GM12878 (cell line): ENCODE measurements at regions not wholly inside any gene's neighbourhood (a gene's known extent, or its start where the extent isn't known, plus 50 kb on each side); places are given as distances from the start of the nearest gene placed in this dataset.

Source experiments
- ATAC-seq: fragments of 200-7000 bp; cut with Tn5 transposase; 3 replicates; pipeline ENCODE4 v1.9.1; 2020; ENCODE audit warnings: mild to moderate bottlenecking, moderate library complexity
- BruUV-seq: library from RNA; stranded (reverse); fragments of 400-500 nt; replicated peaks from 2 replicates; lab custom pipeline; 2021; lab: Mats Ljungman, UMichigan
- CTCF ChIA-PET: fragments of 300-600 bp; sonication (Branson Sonifier 250); formaldehyde crosslinking; extraction: SDS; loops from one replicate; lab custom pipeline; 2021; ENCODE audit warnings: inconsistent platforms; lab: Yijun Ruan, JAX
- POLR2A ChIA-PET: fragments of 350-600 bp; formaldehyde crosslinking; extraction: SDS; loops from one replicate; lab custom pipeline; 2021; ENCODE audit warnings: inconsistent platforms; lab: Charles Lee
- RAD21 ChIA-PET: fragments of 300-600 bp; sonication (Branson Sonifier 250); formaldehyde crosslinking; loops from one replicate; lab custom pipeline; 2023; ENCODE audit warnings: antibody characterized with exemption; ENCODE audit not compliant: unreplicated experiment; lab: Charles Lee
- SMC1A ChIA-PET: fragments of 300-600 bp; sonication (Branson Sonifier 250); formaldehyde crosslinking; loops from one replicate; lab custom pipeline; 2023; ENCODE audit not compliant: unreplicated experiment, uncharacterized antibody; lab: Charles Lee
- DNase-seq: peaks from one replicate; pipeline ENCODE4 v3.0.0-alpha.2; 2011; ENCODE audit warnings: low read depth, low spot score
- FAIRE-seq: peaks from 3 replicates; lab custom pipeline; 2011; peaks lifted over from hg19 to GRCh38; lab: Jason Lieb, UNC
- H2AFZ ChIP-seq: 2 replicates; pipeline ENCODE4 v1.6.0; 2011; ENCODE audit warnings: low read depth, low read length, control low read depth; ENCODE audit not compliant: control insufficient read depth
- H3K27ac ChIP-seq: 2 replicates; pipeline ENCODE4 v1.5.1; 2011; ENCODE audit warnings: control low read depth; ENCODE audit not compliant: control insufficient read depth, insufficient read depth
- H3K27me3 ChIP-seq, 2 experiments: replicated peaks in 1 of 2; 2 replicates each; pipeline versions ENCODE4 v1.6.0 to v1.6.1; 2011; ENCODE audit warnings: low read length in 1 of 2; ENCODE audit not compliant: control insufficient read depth in 2 of 2, insufficient read depth in 2 of 2
- H3K36me3 ChIP-seq, 2 experiments: 2 replicates each; pipeline ENCODE4 v1.5.1; 2011; ENCODE audit warnings: low read length in 1 of 2; ENCODE audit not compliant: control insufficient read depth in 2 of 2, insufficient read depth in 2 of 2
- H3K4me1 ChIP-seq: 2 replicates; pipeline ENCODE4 v1.6.1; 2011; ENCODE audit warnings: mild to moderate bottlenecking, low read length, moderate library complexity, mixed read lengths; ENCODE audit not compliant: control insufficient read depth, insufficient read depth
- H3K4me2 ChIP-seq: 2 replicates; pipeline ENCODE4 v1.6.0; 2011; ENCODE audit warnings: control low read depth; ENCODE audit not compliant: control insufficient read depth, insufficient read depth
- H3K4me3 ChIP-seq: fragments of 200-600 bp; sonication (generic); 2 replicates; pipeline ENCODE4 v1.5.1; 2016
- H3K79me2 ChIP-seq: 2 replicates; pipeline ENCODE4 v1.6.0; 2011; ENCODE audit warnings: low read length; ENCODE audit not compliant: control insufficient read depth, insufficient read depth
- H3K9ac ChIP-seq: 2 replicates; pipeline ENCODE4 v1.8.0; 2011; ENCODE audit warnings: low read length, control low read depth, mixed read lengths; ENCODE audit not compliant: control insufficient read depth, insufficient read depth
- H3K9me3 ChIP-seq: replicated peaks from 3 replicates; pipeline ENCODE4 v1.5.1; 2011; ENCODE audit warnings: mild to moderate bottlenecking, low read length; ENCODE audit not compliant: control insufficient read depth, insufficient read depth
- H4K20me1 ChIP-seq: 2 replicates; pipeline ENCODE4 v1.6.0; 2011; ENCODE audit not compliant: control insufficient read depth, insufficient read depth
- ASH2L ChIP-seq: fragments of 300-600, 200-600 bp; sonication (generic); IDR thresholded peaks from 2 replicates; pipeline ENCODE4 v1.6.1; 2017; ENCODE audit warnings: low read depth, mild to moderate bottlenecking, borderline replicate concordance
- CHD1 ChIP-seq: IDR thresholded peaks from 2 replicates; pipeline ENCODE4 v1.6.1; 2012; ENCODE audit warnings: low read depth, low read length, improper control_type of control experiment
- MXI1 ChIP-seq: fragments of 150-350 bp; IDR thresholded peaks from 2 replicates; pipeline ENCODE4 v1.6.1; 2011; ENCODE audit warnings: low read depth, mild to moderate bottlenecking, inconsistent platforms, low read length, improper control_type of control experiment
- RAD21 ChIP-seq: IDR thresholded peaks from 2 replicates; pipeline ENCODE4 v1.6.1; 2011; ENCODE audit warnings: mild to moderate bottlenecking, low read depth, low read length, moderate library complexity; ENCODE audit not compliant: insufficient read depth
- SMARCA5 ChIP-seq: fragments of 450-650 bp; IDR thresholded peaks from 2 replicates; pipeline ENCODE4 v1.6.1; 2017; ENCODE audit warnings: mild to moderate bottlenecking
- STAT1 ChIP-seq: fragments of 450-650 bp; conservative IDR thresholded peaks from 2 replicates; pipeline ENCODE4 v1.6.1; 2014; ENCODE audit warnings: antibody characterized with exemption, mild to moderate bottlenecking
- SUPT20H ChIP-seq: IDR thresholded peaks from 2 replicates; pipeline ENCODE4 v1.6.1; 2011; ENCODE audit warnings: low read depth, mild to moderate bottlenecking, low read length, moderate library complexity, borderline replicate concordance; ENCODE audit not compliant: control insufficient read depth
- ZSCAN29 ChIP-seq: fragments of 450-650 bp; IDR thresholded peaks from 2 replicates; pipeline ENCODE4 v1.6.1; 2017; ENCODE audit warnings: mild to moderate bottlenecking, moderate library complexity
- WGBS: methylation state at CpG from one replicate; pipeline ENCODE4 v1.1.6; 2016; ENCODE audit warnings: low lambda C conversion rate; ENCODE audit not compliant: insufficient replicate concordance, insufficient coverage; ENCODE audit errors: missing lambda C conversion rate; 5-methylcytosine and 5-hydroxymethylcytosine counted together
- in situ Hi-C: fragments of 300-500 bp; cut with MboI; formaldehyde crosslinking; loops from 9 replicates; pipeline ENCODE4 v1.14.3; 2018; ENCODE audit warnings: mixed read lengths
- intact Hi-C: fragments of 100-400 bp; cut with micrococcal nuclease; formaldehyde crosslinking; loops from one replicate; pipeline ENCODE4 v1.14.2; 2022; ENCODE audit not compliant: unreplicated experiment
- TF ChIP-seq, protein P1 (sequence below), 3 experiments: IDR thresholded peaks in 2 of 3; conservative IDR thresholded peaks in 1 of 3; 2 replicates each; pipeline ENCODE4 v1.5.1; 2011; ENCODE audit warnings: low read depth in 3 of 3, low read length in 3 of 3, mild to moderate bottlenecking in 3 of 3, control low read depth in 2 of 3, moderate library complexity in 2 of 3, inconsistent platforms in 1 of 3, mixed read lengths in 1 of 3; ENCODE audit not compliant: control insufficient read depth in 2 of 3, insufficient read depth in 1 of 3; ENCODE audit errors: extremely low read depth in 1 of 3

DNA sequence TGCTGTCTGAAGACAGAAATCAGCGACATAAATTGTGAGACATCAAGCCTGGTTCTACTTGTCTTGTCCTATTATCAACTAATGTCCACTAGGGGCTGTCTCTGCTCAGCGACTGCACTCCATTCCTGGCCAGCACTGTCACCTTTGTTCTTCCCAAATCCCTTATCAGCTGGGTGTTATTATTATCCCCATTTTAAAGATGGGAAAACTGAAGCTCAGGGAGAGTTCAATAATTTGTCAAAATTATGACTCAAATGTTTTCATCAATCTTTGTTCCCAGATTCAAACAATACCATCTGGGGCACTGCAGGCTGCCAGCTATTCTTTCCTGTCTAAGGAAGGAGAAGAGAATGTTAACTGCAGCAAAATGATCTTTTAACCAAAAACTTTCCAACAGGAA lies 431.6 kb upstream of the NFE2L3 start:
- no peak overlapping the region for H2AFZ ChIP-seq
- ChIA-PET CTCF (interaction anchor here (1.6 to 1.7 kb wide), 2 partner anchors 128 to 131 kb away, joined by 6 read pairs; no protein-coding TSS in a partner anchor), RAD21 (no interaction called here), POLR2A (no interaction called here), SMC1A (interaction anchor here (0.9 to 1.0 kb wide), 2 partner anchors 12 to 129 kb away, joined by 3 read pairs; no protein-coding TSS in a partner anchor)
- WGBS: 37% methylated on average over 2 of the region's 2 CpGs
- DNase-seq: no peak
- H3K9ac ChIP-seq: no peak overlapping the region
- no peak overlapping the region for H3K27ac ChIP-seq
- H3K79me2 ChIP-seq: no peaks in the 10 kb centered on the region
- intact Hi-C loops: loop anchor here (5.0 kb wide), 1 partner anchor 132 kb away; no protein-coding TSS in a partner anchor
- ATAC-seq: peak; percentile 57
- in situ Hi-C loops: no loop called here
- BruUV-seq: no TSS peak
- no peak overlapping the region for H3K4me2 ChIP-seq
- H3K4me1 ChIP-seq: no peaks in the 10 kb centered on the region
- H3K4me3 ChIP-seq: no peak overlapping the region
- TF ChIP-seq CHD1 (no peak), RAD21 (0 out of 2 replicates have a peak, but pooled peaks have one; percentile 22)
- TF ChIP-seq, protein P1, sequence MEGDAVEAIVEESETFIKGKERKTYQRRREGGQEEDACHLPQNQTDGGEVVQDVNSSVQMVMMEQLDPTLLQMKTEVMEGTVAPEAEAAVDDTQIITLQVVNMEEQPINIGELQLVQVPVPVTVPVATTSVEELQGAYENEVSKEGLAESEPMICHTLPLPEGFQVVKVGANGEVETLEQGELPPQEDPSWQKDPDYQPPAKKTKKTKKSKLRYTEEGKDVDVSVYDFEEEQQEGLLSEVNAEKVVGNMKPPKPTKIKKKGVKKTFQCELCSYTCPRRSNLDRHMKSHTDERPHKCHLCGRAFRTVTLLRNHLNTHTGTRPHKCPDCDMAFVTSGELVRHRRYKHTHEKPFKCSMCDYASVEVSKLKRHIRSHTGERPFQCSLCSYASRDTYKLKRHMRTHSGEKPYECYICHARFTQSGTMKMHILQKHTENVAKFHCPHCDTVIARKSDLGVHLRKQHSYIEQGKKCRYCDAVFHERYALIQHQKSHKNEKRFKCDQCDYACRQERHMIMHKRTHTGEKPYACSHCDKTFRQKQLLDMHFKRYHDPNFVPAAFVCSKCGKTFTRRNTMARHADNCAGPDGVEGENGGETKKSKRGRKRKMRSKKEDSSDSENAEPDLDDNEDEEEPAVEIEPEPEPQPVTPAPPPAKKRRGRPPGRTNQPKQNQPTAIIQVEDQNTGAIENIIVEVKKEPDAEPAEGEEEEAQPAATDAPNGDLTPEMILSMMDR (IDR thresholded peaks at IDR 0.05 in 2 of 3, conservative IDR thresholded peaks at IDR 0.05 in 1 of 3; ENCODE audit: control insufficient read depth in 2 of 3, extremely low read depth in 1 of 3, insufficient read depth in 1 of 3, low read depth in 3 of 3, low read length in 3 of 3): peak; percentile 34 to 43 (median 34); a peak in 3 of 6 replicates
- no peaks in the 10 kb centered on the region for H4K20me1 ChIP-seq
- no peaks in the 10 kb centered on the region for H3K27me3 ChIP-seq
- no peak for FAIRE-seq
- no peaks in the 10 kb centered on the region for H3K36me3 ChIP-seq
- no peaks in the 10 kb centered on the region for H3K9me3 ChIP-seq

- Histone ChIP-seq H3K27me3 (no peaks in the 10 kb centered on the region), H3K9ac (no peak overlapping the region), H2AFZ (no peak overlapping the region), H3K4me2 (no peak overlapping the region), H3K36me3 (no peaks in the 10 kb centered on the region), H3K9me3 (no peaks in the 10 kb centered on the region), H4K20me1 (no peaks in the 10 kb centered on the region), H3K4me1 (no peaks in the 10 kb centered on the region), H3K4me3 (no peak overlapping the region), H3K79me2 (no peaks in the 10 kb centered on the region), H3K27ac (no peak overlapping the region)
- FAIRE-seq: no peak
- TF ChIP-seq MXI1 (no peak), ASH2L (no peak), STAT1 (no peak), ZSCAN29 (no peak), SMARCA5 (no peak), SUPT20H (no peak)
- in situ Hi-C loops: no loop called here
- BruUV-seq: no TSS peak
- intact Hi-C loops: loop anchor here (5.0 kb wide), 1 partner anchor 129 kb away; no protein-coding TSS in a partner anchor
- CTCF ChIA-PET: interaction anchor here (1.6 kb wide), 1 partner anchor 129 kb away, joined by 5 read pairs; no protein-coding TSS in a partner anchor
- RAD21 ChIA-PET: no interaction called here
- POLR2A ChIA-PET: no interaction called here
- SMC1A ChIA-PET: interaction anchor here (0.6 kb wide), 1 partner anchor 126 kb away, joined by 3 read pairs; no protein-coding TSS in a partner anchor
- no peak for DNase-seq
- ATAC-seq: no peak
- WGBS: 0% methylated on average over 1 of the region's 1 CpG
Measured at GRCh38 chr7:25722856-25723255, 429.1 kb upstream of the NFE2L3 start.
